ENCODE measurements at regions not wholly inside any gene's neighbourhood (a gene's known extent, or its start where the extent isn't known, plus 50 kb on each side); places are given as distances from the start of the nearest gene placed in this dataset.
A peak's percentile ranks its signal among the peaks of the same experiment; 100 is the strongest.

GRCh38 chr2:8576525-8577167 is 105.2 kb upstream of the ID2 start:
- DNase-seq (ENCODE audit: low read depth, low spot score), result no peak

DNA sequence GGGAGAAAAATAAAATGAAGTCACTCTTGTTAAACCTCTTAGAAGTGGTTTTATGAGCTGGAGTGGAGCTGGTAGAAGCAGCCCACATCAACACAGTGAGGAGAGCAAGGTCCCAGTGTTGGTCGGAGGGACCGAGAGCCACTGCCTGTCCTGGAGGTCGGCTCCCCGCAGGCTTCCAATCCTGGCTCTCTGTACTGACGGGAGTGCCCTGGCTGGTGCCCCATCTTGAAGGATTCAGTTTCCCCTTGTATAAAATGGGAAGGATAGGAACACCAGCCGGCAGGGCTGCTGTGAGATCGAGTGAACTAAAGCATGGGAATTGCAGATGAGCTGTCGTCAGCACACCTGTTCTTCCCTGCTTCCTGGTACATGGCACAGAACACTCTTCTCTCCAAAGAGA is 104.3 kb upstream of the ID2 start:
- DNase-seq (ENCODE audit: low read depth, low spot score), result no peak

- no peak for DNase-seq (ENCODE audit: low read depth, low spot score)
Measured at GRCh38 chr2:8578335-8579244, 103.3 kb upstream of the ID2 start.

DNA sequence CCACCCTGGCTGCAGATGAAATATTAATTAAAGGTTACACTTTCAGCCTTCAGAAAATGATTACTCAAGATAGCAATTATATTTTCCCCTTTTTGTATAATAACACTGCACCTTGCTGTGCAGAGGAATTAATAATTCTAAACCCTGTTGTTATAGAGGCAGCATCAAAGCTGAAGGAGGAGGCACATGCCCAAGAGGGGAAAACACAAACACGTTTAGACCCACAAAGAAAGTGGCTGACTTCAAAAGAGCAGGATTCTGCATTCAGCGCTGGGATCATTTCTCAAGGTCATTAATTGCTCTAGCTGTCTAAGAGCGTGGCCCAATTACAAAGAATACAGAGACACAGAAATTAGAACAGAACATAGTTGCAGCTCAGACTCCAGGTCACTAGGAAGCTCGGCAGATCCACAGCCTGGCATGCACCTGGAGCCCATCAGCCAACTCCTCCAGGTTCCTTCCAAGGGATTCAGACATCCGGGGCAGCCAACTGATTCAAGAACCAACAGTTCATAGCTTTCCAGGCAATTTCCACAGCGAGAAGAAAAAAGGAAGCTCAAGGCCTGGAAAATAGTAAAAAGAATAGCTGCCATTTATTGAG is 102.3 kb upstream of the ID2 start:
- no peak for DNase-seq (ENCODE audit: low read depth, low spot score)

- no peak for DNase-seq (ENCODE audit: low read depth, low spot score)
Measured at GRCh38 chr2:8580316-8581233, 101.3 kb upstream of the ID2 start.

- DNase-seq (ENCODE audit: low read depth, low spot score), result no peak
Measured at GRCh38 chr2:8581234-8581561, 100.7 kb upstream of the ID2 start.

GRCh38 chr2:8581601-8582041 is 100.2 kb upstream of the ID2 start:
- no peak for DNase-seq (ENCODE audit: low read depth, low spot score)

- DNase-seq (ENCODE audit: low read depth, low spot score), result no peak
Measured at GRCh38 chr2:8582191-8582590, 99.7 kb upstream of the ID2 start.

DNA sequence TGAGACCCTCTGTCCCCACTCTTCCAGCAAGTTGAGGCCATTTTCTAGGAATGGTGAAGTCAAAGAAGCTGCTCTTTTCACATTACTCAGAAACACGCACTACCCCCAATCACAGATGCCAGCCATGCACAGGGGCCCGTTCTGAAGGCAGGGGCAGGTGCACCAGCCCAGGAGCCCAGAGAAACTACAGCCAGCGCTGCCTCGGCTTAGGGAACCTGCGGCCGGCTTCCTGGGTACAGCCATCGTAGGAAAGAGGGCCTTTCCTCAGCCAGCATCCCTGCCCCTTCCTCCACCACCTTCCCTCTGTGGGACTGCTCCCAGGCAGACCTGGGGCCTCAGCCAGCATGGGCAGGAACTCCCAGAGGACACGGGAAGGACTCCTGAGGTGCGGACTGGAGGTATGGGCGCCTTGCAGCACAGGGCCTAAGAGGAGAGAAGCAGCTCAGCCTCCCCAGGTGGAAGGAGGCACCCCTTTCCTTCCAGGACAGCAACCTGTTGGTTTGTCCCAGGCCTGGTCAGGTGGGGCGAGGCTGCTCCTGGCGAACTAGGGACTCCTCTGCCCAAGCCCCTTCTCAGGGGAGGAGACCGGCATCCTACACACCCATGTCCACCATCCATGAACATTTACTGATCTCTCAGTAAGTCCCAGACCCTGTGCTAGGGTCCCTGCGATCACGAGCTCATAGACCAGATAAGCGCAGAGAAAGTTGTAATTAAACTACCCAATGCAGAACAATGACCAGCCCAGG is 99.0 kb upstream of the ID2 start:
- DNase-seq (ENCODE audit: low read depth, low spot score), result no peak

- peak; percentile 74 for DNase-seq (ENCODE audit: low read depth, low spot score)
Measured at GRCh38 chr2:8583400-8584173, 98.3 kb upstream of the ID2 start.

DNA sequence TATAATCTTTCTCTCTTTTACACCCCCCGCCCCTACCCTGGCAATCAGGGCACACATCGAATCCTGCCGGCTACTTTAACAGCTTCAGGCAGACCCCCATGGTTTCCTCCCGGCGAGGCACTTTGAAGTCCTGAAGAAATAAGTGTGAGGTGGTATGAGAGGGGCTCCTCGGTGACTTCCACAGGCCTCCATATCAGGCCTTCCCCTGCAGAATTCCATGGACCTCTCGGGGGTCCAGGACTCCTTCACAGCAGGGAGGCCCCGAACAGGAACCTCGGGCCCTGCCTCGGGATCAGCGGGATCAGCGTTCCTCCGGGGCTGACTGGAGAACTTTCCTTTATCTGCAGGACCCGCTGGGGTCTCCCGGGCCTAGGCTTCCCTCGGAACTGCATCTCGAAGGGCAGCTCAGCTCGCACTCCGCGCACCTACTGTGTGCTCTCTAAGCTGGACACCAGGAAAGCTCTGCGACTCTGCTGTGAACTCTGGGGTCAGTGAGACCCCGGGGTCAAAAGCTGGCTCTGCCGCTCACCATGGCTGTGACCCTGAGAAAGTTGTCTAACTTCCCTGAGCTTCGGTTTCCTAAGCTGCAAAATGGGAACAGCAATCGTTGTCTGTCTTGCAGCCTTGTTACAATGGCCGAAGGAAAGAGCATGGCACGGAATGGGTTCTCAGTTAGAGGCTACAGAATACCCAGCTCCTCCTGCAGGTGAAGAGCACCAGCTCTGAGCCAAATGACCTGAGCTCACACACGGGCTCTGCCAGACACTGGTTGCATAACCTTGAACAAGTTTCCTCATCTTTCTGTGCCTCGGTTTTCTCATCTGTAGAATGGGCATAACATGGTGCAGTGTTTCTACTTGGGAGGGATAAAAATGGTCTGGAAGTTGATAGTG is 97.4 kb upstream of the ID2 start:
- DNase-seq (ENCODE audit: low read depth, low spot score), result no peak

DNA sequence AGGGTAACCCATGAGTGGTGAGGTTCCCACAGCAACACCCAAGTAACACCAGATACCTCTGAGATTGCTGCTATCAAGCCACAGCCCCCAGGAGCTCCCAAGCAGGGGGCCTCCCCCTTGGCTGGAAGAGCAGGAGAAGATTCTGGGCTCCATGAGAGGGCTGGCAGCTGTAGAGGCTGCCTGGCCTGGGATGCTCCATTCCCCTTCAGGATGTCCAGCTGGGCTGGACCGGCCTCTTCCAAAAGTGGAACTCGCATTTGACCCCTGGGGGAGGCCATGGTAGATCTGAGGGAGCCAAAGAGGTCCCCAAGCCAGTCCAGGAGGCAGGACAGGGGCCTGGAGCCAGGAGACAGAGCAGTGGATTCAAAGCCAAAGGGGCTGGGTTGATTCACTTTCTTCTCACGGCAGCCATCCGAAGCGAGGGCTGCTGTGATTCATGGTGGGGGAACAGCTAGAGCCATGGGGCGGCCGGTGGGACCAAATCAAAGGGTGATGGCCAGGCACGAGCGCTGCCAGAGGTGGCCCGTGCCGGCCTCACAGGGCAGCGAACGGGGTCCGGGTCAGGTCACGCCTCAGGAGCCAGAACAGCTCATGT is 95.3 kb upstream of the ID2 start:
- DNase-seq (ENCODE audit: low read depth, low spot score), result no peak

DNA sequence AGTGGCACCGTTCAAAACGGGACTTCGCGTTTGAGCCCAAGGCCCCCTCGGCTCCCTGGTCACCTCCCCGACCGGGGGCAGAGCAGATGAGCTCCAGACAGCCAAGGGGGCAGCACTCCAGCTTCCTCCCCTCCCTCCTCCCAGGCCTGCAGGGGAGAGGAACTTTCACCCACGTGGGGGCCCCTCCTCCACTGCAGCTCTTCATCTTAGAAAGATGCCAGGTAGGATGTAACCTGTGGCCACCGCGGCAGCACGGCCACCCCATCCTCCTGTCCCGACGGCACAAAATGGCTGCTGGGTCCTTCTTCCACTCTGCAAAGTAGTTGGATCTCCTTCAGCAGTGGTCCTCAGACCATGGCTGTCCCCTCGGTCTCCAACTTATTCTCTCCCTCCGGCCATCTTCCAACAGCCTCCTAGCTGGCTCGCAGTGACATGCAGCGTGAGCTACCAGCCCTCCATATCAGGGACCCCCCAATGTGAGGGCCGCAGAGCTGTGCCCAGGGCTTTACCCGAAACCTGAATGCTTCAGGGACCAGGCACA is 94.5 kb upstream of the ID2 start:
- no peak for DNase-seq (ENCODE audit: low read depth, low spot score)

DNA sequence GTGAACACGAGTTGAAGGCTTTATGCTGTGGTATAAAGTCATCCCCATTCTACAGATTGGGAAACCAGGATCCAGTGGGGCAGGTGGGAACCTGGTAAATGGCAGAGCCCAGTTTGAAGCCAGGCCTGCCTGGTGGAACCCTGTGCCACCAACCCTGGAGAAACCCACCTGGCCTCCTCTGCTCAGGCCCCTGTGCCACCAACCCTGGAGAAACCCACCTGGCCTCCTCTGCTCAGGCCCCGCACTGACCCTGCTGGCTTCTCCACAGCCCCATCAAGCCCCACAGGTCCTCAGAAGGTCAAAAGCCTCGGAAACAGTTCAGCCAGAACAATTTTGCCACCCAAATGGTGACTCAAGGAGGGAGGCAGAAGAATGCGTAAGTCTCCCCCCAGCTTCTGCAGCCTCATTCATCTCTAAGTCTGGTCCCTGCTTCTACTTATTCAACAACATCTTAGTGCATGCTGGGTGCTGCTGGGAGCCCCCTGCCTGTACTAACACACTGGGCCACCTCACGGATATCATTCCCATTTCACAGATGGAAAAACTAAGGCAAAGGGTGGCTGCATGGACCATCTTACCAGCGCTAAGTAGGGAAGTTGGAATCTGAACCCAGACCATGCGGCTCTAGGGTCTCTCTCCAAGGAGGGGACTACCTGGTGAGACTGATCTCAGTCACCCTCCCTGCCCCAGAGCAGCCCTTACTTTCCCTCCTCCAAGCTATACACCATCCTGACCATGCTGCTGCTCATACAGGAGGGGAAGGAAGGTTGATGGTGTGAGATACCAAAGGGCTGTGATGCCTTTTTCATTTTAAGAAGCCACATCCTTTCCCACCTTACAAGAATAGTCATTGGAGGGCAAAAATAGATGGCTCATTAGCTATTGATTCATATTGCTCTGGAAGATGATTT is 93.7 kb upstream of the ID2 start:
- no peak for DNase-seq (ENCODE audit: low read depth, low spot score)

DNA sequence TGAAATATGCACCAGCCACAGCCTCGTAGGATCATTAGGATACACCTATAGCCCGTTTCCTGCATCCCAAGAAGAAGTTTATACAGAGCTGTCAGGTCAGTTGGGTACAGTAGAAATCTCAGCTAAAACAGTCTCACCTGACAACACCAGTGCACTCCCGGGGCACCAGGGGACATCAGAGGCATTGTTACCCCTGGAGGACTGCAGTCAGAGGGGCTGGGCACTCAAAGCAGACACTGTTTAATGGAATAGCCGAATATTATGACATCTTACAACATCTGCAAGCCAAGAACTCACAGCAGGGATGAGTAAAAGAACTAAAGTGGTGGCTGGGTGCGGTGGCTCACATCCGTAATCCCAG is 93.0 kb upstream of the ID2 start:
- no peak for DNase-seq (ENCODE audit: low read depth, low spot score)

GRCh38 chr2:8589721-8590120 is 92.1 kb upstream of the ID2 start:
- no peak for DNase-seq (ENCODE audit: low read depth, low spot score)

- no peak for DNase-seq (ENCODE audit: low read depth, low spot score)
Measured at GRCh38 chr2:8590938-8591337, 90.9 kb upstream of the ID2 start.

DNA sequence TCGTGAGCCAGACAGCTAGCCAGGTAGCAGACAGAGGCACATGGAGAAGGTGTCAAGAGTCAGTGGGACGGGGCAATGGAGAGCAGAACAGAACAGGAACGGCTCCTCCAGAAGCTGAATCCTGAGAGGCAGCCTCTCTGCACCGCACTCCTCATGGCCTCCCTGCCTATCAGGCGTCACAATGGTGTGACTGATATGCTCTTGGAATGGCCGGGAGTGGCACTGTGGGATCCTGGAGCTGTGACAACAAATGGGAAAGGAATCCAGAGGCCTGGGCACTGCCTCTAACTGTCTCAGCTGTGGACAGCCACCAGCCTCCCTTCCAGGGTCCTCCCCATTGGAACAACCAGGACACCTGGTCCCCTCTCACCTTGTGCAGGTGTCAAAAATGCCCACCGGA is 89.1 kb upstream of the ID2 start:
- DNase-seq (ENCODE audit: low read depth, low spot score), result no peak

Data from iPS DF 19.7 (cell line).